ENCODE measurements at regions not wholly inside any gene's neighbourhood (a gene's known extent, or its start where the extent isn't known, plus 50 kb on each side); places are given as distances from the start of the nearest gene placed in this dataset.

GRCh38 chr2:199085261-199085660 is 372.5 kb downstream of the SATB2 start:
- no peaks in the 10 kb centered on the region for H3K27me3 ChIP-seq (replicated peaks in 2 of 5; ENCODE audit: control insufficient read depth in 4 of 5, insufficient read depth in 5 of 5, low read length in 4 of 5)
- H3K4me3 ChIP-seq (ENCODE audit: control insufficient read depth in 1 of 7, extremely low read depth in 1 of 7, insufficient read depth in 4 of 7, low read depth in 2 of 7, low read length in 6 of 7), result no peak overlapping the region
- no peaks in the 10 kb centered on the region for H3K36me3 ChIP-seq (ENCODE audit: control insufficient read depth in 4 of 4, insufficient read depth in 4 of 4, low read length in 3 of 4)
- no peak for DNase-seq
- H3K9me3 ChIP-seq (ENCODE audit: control extremely low read depth in 1 of 5, control insufficient read depth in 4 of 5, insufficient read depth in 2 of 5, low read depth in 1 of 5, low read length in 4 of 5), result no peaks in the 10 kb centered on the region
- no peaks in the 10 kb centered on the region for H3K4me1 ChIP-seq (ENCODE audit: control extremely low read depth in 1 of 4, control insufficient read depth in 4 of 4, insufficient read depth in 4 of 4, low read length in 3 of 4)
- POLR2A ChIA-PET, result no interaction called here
- CTCF ChIA-PET, result no interaction called here
- 95% methylated on average over 4 of the region's 5 CpGs for WGBS (ENCODE audit: insufficient coverage)
- H3K27ac ChIP-seq (ENCODE audit: insufficient read depth in 1 of 2, low read depth in 1 of 2, low read length in 2 of 2, poor library complexity in 1 of 2, severe bottlenecking in 2 of 2), result no peak overlapping the region

DNA sequence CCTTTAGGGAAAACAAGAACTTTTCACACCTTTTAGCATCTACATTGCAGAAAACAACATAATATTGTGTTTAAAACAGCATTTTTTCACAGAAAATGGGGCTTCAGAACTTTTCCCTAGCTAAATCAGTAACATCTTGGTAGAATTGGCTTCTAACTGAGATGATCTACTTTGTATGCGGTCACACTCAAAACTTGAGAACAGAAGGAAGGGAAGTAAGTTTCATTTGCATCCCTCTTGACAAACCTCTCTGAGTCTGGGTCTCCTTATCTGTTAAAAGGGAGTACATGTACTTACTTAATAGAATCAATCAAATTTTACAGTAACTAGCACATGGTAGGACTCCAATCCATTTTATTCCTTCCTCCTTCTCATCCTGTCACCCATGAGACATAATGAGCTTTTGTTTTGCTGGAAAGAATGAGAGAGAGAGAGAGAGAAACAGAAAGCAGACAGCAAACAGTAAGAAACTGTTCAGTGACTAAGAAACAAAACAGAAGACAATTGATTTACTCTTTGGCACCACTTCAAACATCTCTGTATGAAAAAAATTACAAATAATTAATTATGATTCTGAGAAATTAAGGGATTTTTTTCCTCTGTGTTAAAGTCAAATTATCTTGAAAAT is 387.3 kb downstream of the SATB2 start:
- WGBS (ENCODE audit: insufficient coverage), result no CpG with 5 or more reads among the region's 1 CpG
- Histone ChIP-seq H3K4me1 (ENCODE audit: control extremely low read depth in 1 of 4, control insufficient read depth in 4 of 4, insufficient read depth in 4 of 4, low read length in 3 of 4) (no peaks in the 10 kb centered on the region), H3K9me3 (ENCODE audit: control extremely low read depth in 1 of 5, control insufficient read depth in 4 of 5, insufficient read depth in 2 of 5, low read depth in 1 of 5, low read length in 4 of 5) (no peaks in the 10 kb centered on the region), H3K4me3 (ENCODE audit: control insufficient read depth in 1 of 7, extremely low read depth in 1 of 7, insufficient read depth in 4 of 7, low read depth in 2 of 7, low read length in 6 of 7) (no peak overlapping the region), H3K36me3 (ENCODE audit: control insufficient read depth in 4 of 4, insufficient read depth in 4 of 4, low read length in 3 of 4) (no peaks in the 10 kb centered on the region), H3K27ac (ENCODE audit: insufficient read depth in 1 of 2, low read depth in 1 of 2, low read length in 2 of 2, poor library complexity in 1 of 2, severe bottlenecking in 2 of 2) (no peak overlapping the region), H3K27me3 (replicated peaks in 2 of 5; ENCODE audit: control insufficient read depth in 4 of 5, insufficient read depth in 5 of 5, low read length in 4 of 5) (no peaks in the 10 kb centered on the region)
- ChIA-PET CTCF (no interaction called here), POLR2A (no interaction called here)
- DNase-seq, result no peak

DNA sequence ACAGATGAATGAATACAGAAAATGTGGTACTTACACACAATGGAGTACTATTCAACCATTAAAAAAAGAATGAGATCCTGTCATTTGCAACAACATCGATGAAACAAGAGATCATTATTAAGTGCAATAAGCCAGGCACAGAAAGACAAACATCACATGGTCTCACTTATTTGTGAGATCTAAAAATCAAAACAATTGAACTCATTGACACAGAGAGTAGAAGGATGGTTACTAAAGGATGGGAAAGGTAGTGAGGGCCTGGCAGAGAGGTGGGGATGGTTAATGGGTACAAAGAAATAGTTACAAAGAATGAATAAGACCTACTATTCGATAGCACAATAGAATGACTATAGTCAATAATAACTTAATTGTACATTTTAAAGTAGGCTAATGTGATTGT is 393.5 kb downstream of the SATB2 start:
- Histone ChIP-seq H3K36me3 (ENCODE audit: control insufficient read depth in 4 of 4, insufficient read depth in 4 of 4, low read length in 3 of 4) (no peaks in the 10 kb centered on the region), H3K27ac (ENCODE audit: insufficient read depth in 1 of 2, low read depth in 1 of 2, low read length in 2 of 2, poor library complexity in 1 of 2, severe bottlenecking in 2 of 2) (no peak overlapping the region), H3K4me1 (ENCODE audit: control extremely low read depth in 1 of 4, control insufficient read depth in 4 of 4, insufficient read depth in 4 of 4, low read length in 3 of 4) (no peaks in the 10 kb centered on the region), H3K9me3 (ENCODE audit: control extremely low read depth in 1 of 5, control insufficient read depth in 4 of 5, insufficient read depth in 2 of 5, low read depth in 1 of 5, low read length in 4 of 5) (no peaks in the 10 kb centered on the region), H3K4me3 (ENCODE audit: control insufficient read depth in 1 of 7, extremely low read depth in 1 of 7, insufficient read depth in 4 of 7, low read depth in 2 of 7, low read length in 6 of 7) (no peak overlapping the region), H3K27me3 (replicated peaks in 2 of 5; ENCODE audit: control insufficient read depth in 4 of 5, insufficient read depth in 5 of 5, low read length in 4 of 5) (no peaks in the 10 kb centered on the region)
- DNase-seq, result no peak
- ChIA-PET CTCF (no interaction called here), POLR2A (no interaction called here)
- WGBS (ENCODE audit: insufficient coverage), result no CpG with 5 or more reads among the region's 2 CpGs

DNA sequence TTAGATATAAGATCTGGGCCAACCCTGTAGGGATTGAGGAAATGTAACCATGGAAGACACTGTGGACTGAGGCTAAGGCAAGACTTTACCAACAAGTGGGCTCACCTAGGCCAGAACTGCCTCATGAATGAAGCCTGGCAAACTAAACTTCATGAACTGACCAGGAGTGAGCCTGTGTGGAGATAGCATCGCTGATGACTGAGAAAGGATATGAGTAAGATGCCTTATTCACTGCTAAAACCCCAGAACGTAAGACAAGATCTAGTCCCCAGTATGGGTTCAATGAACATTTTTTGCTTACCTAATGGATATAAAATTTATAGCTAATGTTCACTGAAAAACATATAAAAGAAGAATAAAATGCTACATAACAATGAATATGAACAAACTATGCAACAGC is 399.8 kb downstream of the SATB2 start:
- no peak overlapping the region for H3K27ac ChIP-seq (ENCODE audit: insufficient read depth in 1 of 2, low read depth in 1 of 2, low read length in 2 of 2, poor library complexity in 1 of 2, severe bottlenecking in 2 of 2)
- H3K36me3 ChIP-seq (ENCODE audit: control insufficient read depth in 4 of 4, insufficient read depth in 4 of 4, low read length in 3 of 4), result no peaks in the 10 kb centered on the region
- no peaks in the 10 kb centered on the region for H3K27me3 ChIP-seq (replicated peaks in 2 of 5; ENCODE audit: control insufficient read depth in 4 of 5, insufficient read depth in 5 of 5, low read length in 4 of 5)
- H3K4me1 ChIP-seq (ENCODE audit: control extremely low read depth in 1 of 4, control insufficient read depth in 4 of 4, insufficient read depth in 4 of 4, low read length in 3 of 4), result no peaks in the 10 kb centered on the region
- no peaks in the 10 kb centered on the region for H3K9me3 ChIP-seq (ENCODE audit: control extremely low read depth in 1 of 5, control insufficient read depth in 4 of 5, insufficient read depth in 2 of 5, low read depth in 1 of 5, low read length in 4 of 5)
- no CpG with 5 or more reads among the region's 2 CpGs for WGBS (ENCODE audit: insufficient coverage)
- H3K4me3 ChIP-seq (ENCODE audit: control insufficient read depth in 1 of 7, extremely low read depth in 1 of 7, insufficient read depth in 4 of 7, low read depth in 2 of 7, low read length in 6 of 7), result no peak overlapping the region
- ChIA-PET POLR2A (no interaction called here), CTCF (no interaction called here)
- no peak for DNase-seq

GRCh38 chr2:199055336-199055735 is 402.4 kb downstream of the SATB2 start:
- POLR2A ChIA-PET, result no interaction called here
- no peak overlapping the region for H3K27ac ChIP-seq (ENCODE audit: insufficient read depth in 1 of 2, low read depth in 1 of 2, low read length in 2 of 2, poor library complexity in 1 of 2, severe bottlenecking in 2 of 2)
- DNase-seq, result no peak
- H3K4me3 ChIP-seq (ENCODE audit: control insufficient read depth in 1 of 7, extremely low read depth in 1 of 7, insufficient read depth in 4 of 7, low read depth in 2 of 7, low read length in 6 of 7), result no peak overlapping the region
- no peaks in the 10 kb centered on the region for H3K4me1 ChIP-seq (ENCODE audit: control extremely low read depth in 1 of 4, control insufficient read depth in 4 of 4, insufficient read depth in 4 of 4, low read length in 3 of 4)
- CTCF ChIA-PET, result no interaction called here
- no peaks in the 10 kb centered on the region for H3K27me3 ChIP-seq (replicated peaks in 2 of 5; ENCODE audit: control insufficient read depth in 4 of 5, insufficient read depth in 5 of 5, low read length in 4 of 5)
- WGBS (ENCODE audit: insufficient coverage), result no CpG with 5 or more reads among the region's 2 CpGs
- no peaks in the 10 kb centered on the region for H3K36me3 ChIP-seq (ENCODE audit: control insufficient read depth in 4 of 4, insufficient read depth in 4 of 4, low read length in 3 of 4)
- H3K9me3 ChIP-seq (ENCODE audit: control extremely low read depth in 1 of 5, control insufficient read depth in 4 of 5, insufficient read depth in 2 of 5, low read depth in 1 of 5, low read length in 4 of 5), result no peaks in the 10 kb centered on the region

- ChIA-PET POLR2A (no interaction called here), CTCF (no interaction called here)
- no peak for DNase-seq
Measured at GRCh38 chr2:199042660-199043379, 414.9 kb downstream of the SATB2 start.

GRCh38 chr2:199040522-199040921 is 417.2 kb downstream of the SATB2 start:
- ChIA-PET POLR2A (no interaction called here), CTCF (no interaction called here)
- Histone ChIP-seq H3K27ac (ENCODE audit: insufficient read depth in 1 of 2, low read depth in 1 of 2, low read length in 2 of 2, poor library complexity in 1 of 2, severe bottlenecking in 2 of 2) (no peak overlapping the region), H3K36me3 (ENCODE audit: control insufficient read depth in 4 of 4, insufficient read depth in 4 of 4, low read length in 3 of 4) (no peaks in the 10 kb centered on the region), H3K4me3 (ENCODE audit: control insufficient read depth in 1 of 7, extremely low read depth in 1 of 7, insufficient read depth in 4 of 7, low read depth in 2 of 7, low read length in 6 of 7) (no peak overlapping the region), H3K4me1 (ENCODE audit: control extremely low read depth in 1 of 4, control insufficient read depth in 4 of 4, insufficient read depth in 4 of 4, low read length in 3 of 4) (no peaks in the 10 kb centered on the region), H3K9me3 (ENCODE audit: control extremely low read depth in 1 of 5, control insufficient read depth in 4 of 5, insufficient read depth in 2 of 5, low read depth in 1 of 5, low read length in 4 of 5) (no peaks in the 10 kb centered on the region), H3K27me3 (replicated peaks in 2 of 5; ENCODE audit: control insufficient read depth in 4 of 5, insufficient read depth in 5 of 5, low read length in 4 of 5) (no peaks in the 10 kb centered on the region)
- no peak for DNase-seq
- no CpG with 5 or more reads among the region's 2 CpGs for WGBS (ENCODE audit: insufficient coverage)

More at GRCh38 chr2:199042660-199043379, 414.9 kb downstream of the SATB2 start:
- Histone ChIP-seq H3K4me1 (ENCODE audit: control extremely low read depth in 1 of 4, control insufficient read depth in 4 of 4, insufficient read depth in 4 of 4, low read length in 3 of 4) (no peaks in the 10 kb centered on the region), H3K4me3 (ENCODE audit: control insufficient read depth in 1 of 7, extremely low read depth in 1 of 7, insufficient read depth in 4 of 7, low read depth in 2 of 7, low read length in 6 of 7) (no peak overlapping the region), H3K27ac (ENCODE audit: insufficient read depth in 1 of 2, low read depth in 1 of 2, low read length in 2 of 2, poor library complexity in 1 of 2, severe bottlenecking in 2 of 2) (no peak overlapping the region), H3K9me3 (ENCODE audit: control extremely low read depth in 1 of 5, control insufficient read depth in 4 of 5, insufficient read depth in 2 of 5, low read depth in 1 of 5, low read length in 4 of 5) (no peaks in the 10 kb centered on the region), H3K27me3 (replicated peaks in 2 of 5; ENCODE audit: control insufficient read depth in 4 of 5, insufficient read depth in 5 of 5, low read length in 4 of 5) (no peaks in the 10 kb centered on the region), H3K36me3 (ENCODE audit: control insufficient read depth in 4 of 4, insufficient read depth in 4 of 4, low read length in 3 of 4) (no peaks in the 10 kb centered on the region)
- 90% methylated on average over 1 of the region's 2 CpGs for WGBS (ENCODE audit: insufficient coverage)

Measured in common myeloid progenitor, CD34-positive (primary cell).